ENCODE measurements at regions not wholly inside any gene's neighbourhood (a gene's known extent, or its start where the extent isn't known, plus 50 kb on each side); places are given as distances from the start of the nearest gene placed in this dataset.

DNA sequence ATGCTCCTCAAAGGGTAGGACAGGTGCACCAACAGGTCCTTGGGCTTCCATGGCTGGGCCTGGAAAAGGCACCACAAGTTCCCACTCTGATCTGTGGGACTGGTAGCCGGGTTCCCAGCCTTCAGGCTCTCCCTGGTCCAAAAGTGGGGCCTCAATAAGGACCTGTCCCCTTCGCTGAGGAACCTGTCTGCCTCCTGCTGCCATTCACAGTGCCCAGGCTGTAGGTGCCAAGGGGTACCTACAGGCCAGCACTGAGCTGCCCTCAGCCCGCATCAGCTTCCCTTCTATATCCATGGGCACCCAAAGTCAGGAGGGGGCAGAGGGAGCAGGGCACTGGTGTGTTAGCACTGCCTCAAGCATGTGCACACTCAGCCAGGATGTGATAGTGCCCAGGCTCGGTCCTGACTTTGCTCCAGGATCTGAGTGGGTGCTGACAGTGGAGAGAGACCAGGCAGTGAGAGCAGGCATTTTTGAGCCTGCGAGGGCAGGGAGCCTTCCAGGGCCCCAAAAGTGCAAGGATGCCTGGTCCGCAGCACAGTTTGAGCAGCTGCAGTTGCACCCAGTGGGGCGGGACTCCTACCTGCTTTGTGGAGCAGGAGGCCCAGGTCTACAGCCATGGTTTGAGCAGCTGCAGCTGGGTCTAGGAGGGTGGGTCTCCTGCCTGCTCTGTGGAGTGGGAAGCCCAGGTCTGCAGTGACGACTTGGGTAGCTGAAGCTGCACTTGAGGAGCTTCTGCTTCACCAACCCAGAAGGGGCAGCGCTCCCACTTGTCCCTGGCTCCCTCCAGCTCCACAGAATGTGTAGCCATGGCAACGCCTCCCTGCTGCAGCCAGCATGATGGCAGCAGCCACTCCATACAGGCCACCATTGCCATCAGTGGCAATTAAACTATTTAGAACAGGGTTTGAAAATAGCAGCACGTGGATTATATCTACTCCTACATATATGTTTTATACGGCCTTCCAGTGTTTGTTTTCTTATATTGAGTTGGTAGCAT is 376.4 kb downstream of the KCTD8 start:
- Histone ChIP-seq H3K36me3 (ENCODE audit: control insufficient read depth in 1 of 2, insufficient read depth in 2 of 2, low read length in 2 of 2) (no peaks in the 10 kb centered on the region), H2AFZ (ENCODE audit: insufficient read depth, low read length, poor library complexity) (no peak overlapping the region)
- WGBS (ENCODE audit: extremely low coverage, insufficient coverage, insufficient read length) = no CpG with 5 or more reads among the region's 12 CpGs

DNA sequence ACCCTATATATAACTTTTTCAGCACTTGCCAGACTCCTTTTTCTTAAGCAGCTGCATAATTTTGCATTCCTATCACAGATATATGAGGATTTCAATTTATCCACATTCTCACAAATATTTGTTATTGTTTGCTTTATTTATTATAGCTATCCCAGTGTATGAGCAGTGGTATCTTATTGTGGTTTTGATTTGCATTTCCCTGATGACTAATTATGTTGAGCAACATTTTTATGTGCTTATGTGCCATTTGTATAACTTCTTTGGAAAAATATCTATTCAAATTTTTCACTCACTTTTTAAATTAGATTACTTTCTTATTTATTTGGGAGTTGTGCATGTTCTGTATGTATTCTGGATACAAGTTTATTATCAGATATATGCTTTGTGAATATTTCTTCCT is 361.9 kb downstream of the KCTD8 start:
- Histone ChIP-seq H2AFZ (ENCODE audit: insufficient read depth, low read length, poor library complexity) (no peak overlapping the region), H3K4me2 (ENCODE audit: low read length) (no peak overlapping the region), H3K27ac (ENCODE audit: low read depth, low read length) (no peak overlapping the region), H3K4ac (ENCODE audit: low read depth, low read length) (no peak overlapping the region), H3K9ac (ENCODE audit: low read length) (no peak overlapping the region), H3K9me3 (ENCODE audit: insufficient read depth, low read depth, low read length) (no peaks in the 10 kb centered on the region), H2BK5ac (ENCODE audit: low read depth, low read length, poor library complexity) (no peak overlapping the region), H2AK5ac (ENCODE audit: low read length) (no peak overlapping the region), H2BK120ac (ENCODE audit: insufficient read depth, low read length, poor library complexity) (no peak overlapping the region), H3K23ac (ENCODE audit: low read length) (no peak overlapping the region), H3K18ac (ENCODE audit: low read length) (no peak overlapping the region), H3K14ac (ENCODE audit: low read length) (no peak overlapping the region), H4K8ac (ENCODE audit: low read depth, low read length) (no peak overlapping the region), H3K36me3 (ENCODE audit: control insufficient read depth in 1 of 2, insufficient read depth in 2 of 2, low read length in 2 of 2) (no peaks in the 10 kb centered on the region), H3K79me1 (ENCODE audit: low read length) (no peaks in the 10 kb centered on the region), H4K91ac (ENCODE audit: low read depth, low read length) (no peak overlapping the region), H2BK12ac (ENCODE audit: low read length) (no peak overlapping the region), H3K4me1 (ENCODE audit: control insufficient read depth in 1 of 2, insufficient read depth in 2 of 2, low read length in 2 of 2) (no peaks in the 10 kb centered on the region), H3K79me2 (ENCODE audit: control insufficient read depth, insufficient read depth, low read length, poor library complexity) (no peaks in the 10 kb centered on the region), H3K27me3 (ENCODE audit: insufficient read depth, low read length) (no peaks in the 10 kb centered on the region), H3K4me3 (ENCODE audit: low read depth, low read length) (no peak overlapping the region), H4K12ac (ENCODE audit: low read depth, low read length) (no peak overlapping the region)
- DNase-seq = no peak

More for the DNA sequence above, 376.4 kb downstream of the KCTD8 start:
- no peak overlapping the region for H3K27ac ChIP-seq (ENCODE audit: low read depth, low read length)
- no peak overlapping the region for H4K12ac ChIP-seq (ENCODE audit: low read depth, low read length)
- peaks cover 16% of the 10 kb centered on the region for H3K9me3 ChIP-seq (ENCODE audit: insufficient read depth, low read depth, low read length)
- H3K27me3 ChIP-seq (ENCODE audit: insufficient read depth, low read length) = no peaks in the 10 kb centered on the region
- H3K4ac ChIP-seq (ENCODE audit: low read depth, low read length) = no peak overlapping the region
- H4K91ac ChIP-seq (ENCODE audit: low read depth, low read length) = no peak overlapping the region
- H4K8ac ChIP-seq (ENCODE audit: low read depth, low read length) = no peak overlapping the region
- H3K9ac ChIP-seq (ENCODE audit: low read length) = no peak overlapping the region
- H2BK120ac ChIP-seq (ENCODE audit: insufficient read depth, low read length, poor library complexity) = no peak overlapping the region
- no peaks in the 10 kb centered on the region for H3K4me1 ChIP-seq (ENCODE audit: control insufficient read depth in 1 of 2, insufficient read depth in 2 of 2, low read length in 2 of 2)
- H3K23ac ChIP-seq (ENCODE audit: low read length) = no peak overlapping the region
- no peak for DNase-seq
- H3K18ac ChIP-seq (ENCODE audit: low read length) = no peak overlapping the region
- no peak overlapping the region for H2BK5ac ChIP-seq (ENCODE audit: low read depth, low read length, poor library complexity)
- no peak overlapping the region for H2BK12ac ChIP-seq (ENCODE audit: low read length)
- no peak overlapping the region for H2AK5ac ChIP-seq (ENCODE audit: low read length)
- no peaks in the 10 kb centered on the region for H3K79me2 ChIP-seq (ENCODE audit: control insufficient read depth, insufficient read depth, low read length, poor library complexity)
- H3K14ac ChIP-seq (ENCODE audit: low read length) = no peak overlapping the region
- no peaks in the 10 kb centered on the region for H3K79me1 ChIP-seq (ENCODE audit: low read length)
- no peak overlapping the region for H3K4me3 ChIP-seq (ENCODE audit: low read depth, low read length)
- no peak overlapping the region for H3K4me2 ChIP-seq (ENCODE audit: low read length)

DNA sequence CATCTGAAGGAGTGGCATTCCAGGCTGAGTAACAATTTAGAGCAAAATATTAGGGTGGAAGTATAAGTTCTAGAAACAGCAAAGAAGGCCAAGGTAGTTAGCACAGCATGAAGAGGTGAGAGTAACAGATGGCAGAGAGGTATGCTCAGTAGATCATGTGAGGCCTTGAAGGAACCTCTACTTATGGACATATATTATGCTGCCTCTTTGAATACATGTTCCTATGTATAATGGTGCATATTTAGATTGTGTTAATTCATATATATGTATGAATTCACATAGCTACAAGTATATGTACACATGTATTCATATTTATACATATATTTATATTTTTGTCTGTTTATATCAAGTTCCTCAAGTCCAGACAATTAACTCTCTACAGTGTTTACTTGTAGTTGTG is 355.2 kb downstream of the KCTD8 start:
- no peak overlapping the region for H3K27ac ChIP-seq (ENCODE audit: low read depth, low read length)
- no peaks in the 10 kb centered on the region for H3K4me1 ChIP-seq (ENCODE audit: control insufficient read depth in 1 of 2, insufficient read depth in 2 of 2, low read length in 2 of 2)
- no peak overlapping the region for H3K23ac ChIP-seq (ENCODE audit: low read length)
- H3K79me1 ChIP-seq (ENCODE audit: low read length) = no peaks in the 10 kb centered on the region
- H3K4me2 ChIP-seq (ENCODE audit: low read length) = no peak overlapping the region
- no peak overlapping the region for H2AK5ac ChIP-seq (ENCODE audit: low read length)
- no peak overlapping the region for H2AFZ ChIP-seq (ENCODE audit: insufficient read depth, low read length, poor library complexity)
- no peak overlapping the region for H3K4ac ChIP-seq (ENCODE audit: low read depth, low read length)
- H3K14ac ChIP-seq (ENCODE audit: low read length) = no peak overlapping the region
- no peaks in the 10 kb centered on the region for H3K27me3 ChIP-seq (ENCODE audit: insufficient read depth, low read length)
- H3K36me3 ChIP-seq (ENCODE audit: control insufficient read depth in 1 of 2, insufficient read depth in 2 of 2, low read length in 2 of 2) = no peaks in the 10 kb centered on the region
- no peak overlapping the region for H3K18ac ChIP-seq (ENCODE audit: low read length)
- H3K9ac ChIP-seq (ENCODE audit: low read length) = no peak overlapping the region
- no peak overlapping the region for H4K12ac ChIP-seq (ENCODE audit: low read depth, low read length)
- no peak overlapping the region for H2BK120ac ChIP-seq (ENCODE audit: insufficient read depth, low read length, poor library complexity)
- no peak overlapping the region for H4K91ac ChIP-seq (ENCODE audit: low read depth, low read length)
- no peak overlapping the region for H4K8ac ChIP-seq (ENCODE audit: low read depth, low read length)
- H3K9me3 ChIP-seq (ENCODE audit: insufficient read depth, low read depth, low read length) = no peaks in the 10 kb centered on the region
- no peak overlapping the region for H3K4me3 ChIP-seq (ENCODE audit: low read depth, low read length)
- no peak for DNase-seq
- H2BK12ac ChIP-seq (ENCODE audit: low read length) = no peak overlapping the region
- H2BK5ac ChIP-seq (ENCODE audit: low read depth, low read length, poor library complexity) = no peak overlapping the region
- no peaks in the 10 kb centered on the region for H3K79me2 ChIP-seq (ENCODE audit: control insufficient read depth, insufficient read depth, low read length, poor library complexity)

DNA sequence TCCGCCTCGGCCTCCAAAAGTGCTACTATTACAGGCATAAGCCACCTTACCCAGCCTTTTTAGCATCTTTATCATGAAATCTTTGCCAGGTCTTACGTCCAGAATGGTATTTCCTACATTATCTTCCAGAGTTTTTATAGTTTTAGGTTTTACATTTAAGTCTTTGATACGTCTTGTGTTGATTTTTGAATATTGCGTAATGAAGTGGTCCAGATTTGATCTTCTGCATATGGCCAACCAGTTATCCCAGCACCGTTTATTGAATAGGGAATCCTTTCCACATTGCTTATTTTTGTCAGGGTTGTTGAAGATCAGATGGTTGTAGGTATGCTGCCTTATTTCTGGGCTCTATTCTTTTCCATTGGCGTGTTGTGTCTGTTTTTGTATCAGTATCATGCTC is 349.6 kb downstream of the KCTD8 start:
- no peak for DNase-seq
- Histone ChIP-seq H3K4me2 (ENCODE audit: low read length) (no peak overlapping the region), H2BK5ac (ENCODE audit: low read depth, low read length, poor library complexity) (no peak overlapping the region), H3K79me1 (ENCODE audit: low read length) (no peaks in the 10 kb centered on the region), H3K79me2 (ENCODE audit: control insufficient read depth, insufficient read depth, low read length, poor library complexity) (no peaks in the 10 kb centered on the region), H3K14ac (ENCODE audit: low read length) (no peak overlapping the region), H2AK5ac (ENCODE audit: low read length) (no peak overlapping the region), H4K91ac (ENCODE audit: low read depth, low read length) (no peak overlapping the region), H4K12ac (ENCODE audit: low read depth, low read length) (no peak overlapping the region), H3K18ac (ENCODE audit: low read length) (no peak overlapping the region), H3K9me3 (ENCODE audit: insufficient read depth, low read depth, low read length) (peaks cover 2% of the 10 kb centered on the region), H3K23ac (ENCODE audit: low read length) (no peak overlapping the region), H2BK12ac (ENCODE audit: low read length) (no peak overlapping the region), H2AFZ (ENCODE audit: insufficient read depth, low read length, poor library complexity) (no peak overlapping the region), H4K8ac (ENCODE audit: low read depth, low read length) (no peak overlapping the region), H3K4ac (ENCODE audit: low read depth, low read length) (no peak overlapping the region), H2BK120ac (ENCODE audit: insufficient read depth, low read length, poor library complexity) (no peak overlapping the region), H3K36me3 (ENCODE audit: control insufficient read depth in 1 of 2, insufficient read depth in 2 of 2, low read length in 2 of 2) (no peaks in the 10 kb centered on the region), H3K4me1 (ENCODE audit: control insufficient read depth in 1 of 2, insufficient read depth in 2 of 2, low read length in 2 of 2) (no peaks in the 10 kb centered on the region), H3K9ac (ENCODE audit: low read length) (no peak overlapping the region), H3K27ac (ENCODE audit: low read depth, low read length) (no peak overlapping the region), H3K4me3 (ENCODE audit: low read depth, low read length) (no peak overlapping the region), H3K27me3 (ENCODE audit: insufficient read depth, low read length) (no peaks in the 10 kb centered on the region)
- WGBS (ENCODE audit: extremely low coverage, insufficient coverage, insufficient read length) = no CpG with 5 or more reads among the region's 7 CpGs

Data from trophoblast cell (in vitro differentiated cells and primary cell).